ENCODE measurements at regions not wholly inside any gene's neighbourhood (a gene's known extent, or its start where the extent isn't known, plus 50 kb on each side); places are given as distances from the start of the nearest gene placed in this dataset.
"Not testable (repeated sequence)": the region's sequence is repeated elsewhere in the genome, so short reads cannot be mapped to it uniquely, and the experiment has no call there.

DNA sequence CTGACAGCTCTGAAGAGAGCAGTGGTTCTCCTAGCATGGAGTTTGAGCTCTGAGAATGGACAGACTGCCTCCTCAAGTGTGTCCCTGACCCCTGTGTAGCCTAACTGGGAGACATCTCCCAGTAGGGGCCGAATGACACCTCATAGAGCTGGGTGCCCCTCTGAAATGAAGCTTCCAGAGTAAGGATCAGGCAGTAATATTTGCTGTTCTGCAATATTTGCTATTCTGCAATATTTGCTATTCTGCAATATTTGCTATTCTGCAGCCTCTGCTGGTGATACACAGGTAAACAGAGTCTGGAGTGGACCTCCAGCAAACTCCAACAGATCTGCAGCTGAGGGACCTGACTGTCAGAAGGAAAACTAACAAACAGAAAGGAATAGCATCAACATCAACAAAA is 105.5 kb downstream of the BUD13 start:
- DNase-seq (ENCODE audit: low spot score): not testable (repeated sequence)

GRCh38 chr11:116666673-116667249 is 106.0 kb downstream of the BUD13 start:
- DNase-seq (ENCODE audit: low spot score): not testable (repeated sequence)

GRCh38 chr11:116665523-116665922 is 107.3 kb downstream of the BUD13 start:
- DNase-seq (ENCODE audit: low spot score): no peak

- DNase-seq (ENCODE audit: low spot score): no peak
These were observed 111.7 kb downstream of the BUD13 start for GRCh38 chr11:116661056-116661455.

- no peak for DNase-seq (ENCODE audit: low spot score)
These were observed 112.8 kb downstream of the BUD13 start for GRCh38 chr11:116660011-116660410.

GRCh38 chr11:116658876-116659535 is 113.8 kb downstream of the BUD13 start:
- no peak for DNase-seq (ENCODE audit: low spot score)

GRCh38 chr11:116657842-116658825 is 114.7 kb downstream of the BUD13 start:
- DNase-seq (ENCODE audit: low spot score): peak; percentile 6

GRCh38 chr11:116656011-116656410 is 116.8 kb downstream of the BUD13 start:
- no peak for DNase-seq (ENCODE audit: low spot score)

- no peak for DNase-seq (ENCODE audit: low spot score)
These were observed 118.3 kb downstream of the BUD13 start for GRCh38 chr11:116654526-116654925.

- no peak for DNase-seq (ENCODE audit: low spot score)
These were observed 119.6 kb downstream of the BUD13 start for GRCh38 chr11:116653206-116653605.

DNA sequence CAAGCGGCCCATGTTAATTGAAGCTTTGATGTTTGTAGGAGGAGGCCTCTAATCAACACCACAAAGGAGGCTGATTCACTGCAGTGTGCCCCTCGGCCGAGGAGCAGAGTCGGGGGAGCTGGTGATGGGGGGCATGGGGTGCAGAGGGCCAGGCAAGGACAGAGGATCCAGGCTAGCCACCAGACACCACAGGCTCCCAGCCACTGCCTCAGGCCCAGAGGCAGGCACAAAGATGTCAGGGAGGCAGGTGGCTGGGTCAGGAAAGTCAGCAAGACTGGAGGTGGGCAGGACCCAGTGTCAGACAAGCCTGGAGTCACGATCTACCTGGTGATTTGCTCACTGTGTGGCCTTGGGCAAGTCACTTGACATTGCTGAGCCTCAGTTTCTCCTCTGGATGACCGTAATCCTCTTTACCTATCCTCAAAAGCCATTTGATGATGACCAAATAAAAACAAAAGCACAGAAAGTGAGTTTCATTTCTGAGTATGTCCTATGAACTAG is 121.0 kb downstream of the BUD13 start:
- DNase-seq (ENCODE audit: low spot score): no peak

- no peak for DNase-seq (ENCODE audit: low spot score)
These were observed 121.6 kb downstream of the BUD13 start for GRCh38 chr11:116651098-116651736.

DNA sequence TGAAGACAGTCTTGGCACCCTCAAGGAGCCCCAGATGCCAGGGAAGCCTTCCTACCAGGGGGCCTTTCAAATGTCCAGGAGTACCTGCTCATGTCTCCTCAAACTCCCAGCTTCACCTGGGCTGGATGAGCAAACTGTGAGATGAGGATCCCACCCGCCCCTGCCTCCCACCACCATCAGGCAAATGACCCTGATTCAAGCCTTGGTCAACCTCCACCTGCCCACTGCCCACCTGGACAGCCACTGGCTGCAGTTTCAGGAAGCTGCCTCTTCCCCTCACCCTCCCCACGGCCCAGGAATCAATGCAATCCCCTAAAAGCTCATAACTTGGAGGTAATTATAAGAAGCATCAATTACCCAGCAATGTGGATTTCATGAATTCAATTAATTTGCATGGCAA is 122.7 kb downstream of the BUD13 start:
- no peak for DNase-seq (ENCODE audit: low spot score)

- DNase-seq (ENCODE audit: low spot score): no peak
These were observed 123.5 kb downstream of the BUD13 start for GRCh38 chr11:116649268-116649667.

DNA sequence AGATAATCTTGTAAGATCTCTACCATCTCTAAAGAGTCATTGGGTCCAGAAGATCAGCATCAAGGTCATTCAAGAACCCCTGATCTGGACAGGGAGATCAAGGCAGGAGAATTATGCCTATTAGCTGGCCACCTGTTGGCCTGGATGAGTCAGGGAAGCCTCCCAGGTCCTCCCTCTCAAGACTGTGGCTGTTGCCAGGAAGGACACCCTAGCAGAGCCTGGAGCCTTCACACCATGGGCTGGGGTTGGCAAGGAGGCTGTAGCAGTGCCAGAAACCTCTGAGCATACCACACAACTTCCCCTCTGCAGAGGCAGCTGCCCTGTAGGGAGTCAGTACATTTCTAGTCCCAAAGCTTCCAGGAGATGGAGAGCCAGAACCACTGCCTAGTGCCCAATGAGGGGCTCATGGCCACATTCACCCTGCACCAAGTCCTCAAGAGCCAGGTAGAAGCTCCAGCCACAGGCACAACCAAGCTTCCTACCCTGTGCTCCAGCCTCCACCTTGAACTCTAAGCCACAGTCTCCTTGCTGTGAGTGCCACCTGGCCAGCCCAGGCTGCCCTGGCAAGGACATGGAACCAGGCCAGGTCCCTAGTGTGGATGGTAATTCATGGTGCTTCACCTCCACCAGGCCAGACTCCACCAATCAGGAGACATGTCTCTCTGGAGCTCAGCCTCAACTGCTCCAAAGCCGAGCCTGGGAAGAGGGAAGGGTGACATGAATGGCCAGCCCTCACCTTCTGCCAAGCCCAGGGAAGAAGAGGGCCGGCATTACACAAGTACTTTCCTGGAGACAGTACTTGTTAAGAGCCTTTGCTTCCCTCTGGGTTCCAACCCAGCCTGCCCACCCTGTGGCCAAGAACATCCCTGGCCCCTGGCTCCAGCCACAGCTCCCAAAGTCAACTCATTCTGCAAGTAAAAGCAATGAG is 124.3 kb downstream of the BUD13 start:
- DNase-seq (ENCODE audit: low spot score): no peak

- no peak for DNase-seq (ENCODE audit: low spot score)
These were observed 125.3 kb downstream of the BUD13 start for GRCh38 chr11:116647305-116648080.

DNA sequence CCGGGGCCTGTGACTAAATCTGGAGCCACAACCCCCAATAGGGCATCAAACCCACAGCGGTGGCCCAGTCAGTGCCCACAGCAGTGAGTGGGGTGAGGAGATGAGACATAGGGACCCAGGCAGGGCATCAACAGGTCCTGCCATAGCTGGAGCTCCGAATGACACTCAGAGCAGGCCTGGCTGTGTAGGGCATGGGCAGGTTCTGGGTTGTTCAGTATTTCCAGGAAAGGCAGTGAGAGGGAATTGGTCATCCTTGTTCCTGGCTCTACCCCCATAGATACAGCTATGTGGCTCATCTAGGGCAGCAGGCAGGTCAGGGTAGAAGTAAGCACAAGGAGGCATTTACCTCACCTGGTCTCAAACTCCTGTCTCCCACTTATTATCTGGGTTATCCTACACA is 126.6 kb downstream of the BUD13 start:
- no peak for DNase-seq (ENCODE audit: low spot score)

- DNase-seq (ENCODE audit: low spot score): no peak
These were observed 127.9 kb downstream of the BUD13 start for GRCh38 chr11:116644941-116645305.

- DNase-seq (ENCODE audit: low spot score): no peak
These were observed 128.4 kb downstream of the BUD13 start for GRCh38 chr11:116644201-116644940.
